K562 (cell line): ENCODE measurements at regions not wholly inside any gene's neighbourhood (a gene's known extent, or its start where the extent isn't known, plus 50 kb on each side); places are given as distances from the start of the nearest gene placed in this dataset.
A peak's percentile ranks its signal among the peaks of the same experiment; 100 is the strongest.

ENCODE experiments used
- DIDO1 ChIP-seq: fragments of 450-650 bp; IDR thresholded peaks from 2 replicates; pipeline ENCODE4 v1.6.1; 2016; ENCODE audit warnings: low read depth, missing biosample characterization, missing genetic modification characterization
- RBM39 ChIP-seq: fragments of 200-400 bp; formaldehyde crosslinking; optimal IDR thresholded peaks from 2 replicates; pipeline ENCODE3; 2018; ENCODE audit warnings: low read depth, low read length
- SMC3 ChIP-seq: conservative IDR thresholded peaks from 2 replicates; pipeline ENCODE4 v1.6.1; 2011; ENCODE audit warnings: low read depth, low read length, improper control_type of control experiment; ENCODE audit not compliant: insufficient read depth
- ZNF347 ChIP-seq: fragments of 450-650 bp; formaldehyde crosslinking; IDR thresholded peaks from 2 replicates; pipeline ENCODE4 v1.4.0; 2020; ENCODE audit warnings: low read depth, mild to moderate bottlenecking, moderate library complexity
- TF ChIP-seq, protein P1 (sequence below), 2 experiments: fragments of 450-650 bp; formaldehyde crosslinking in 1 of 2; IDR thresholded peaks; 2 replicates each; pipeline versions ENCODE4 v1.4.0 to v1.6.1; 2014 to 2020; ENCODE audit warnings: mild to moderate bottlenecking in 2 of 2, borderline replicate concordance in 1 of 2, low read depth in 1 of 2
- TF ChIP-seq, protein P2 (sequence below): fragments of 450-650 bp; IDR thresholded peaks from 2 replicates; pipeline ENCODE4 v1.6.1; 2016; ENCODE audit warnings: mild to moderate bottlenecking, moderate library complexity

DNA sequence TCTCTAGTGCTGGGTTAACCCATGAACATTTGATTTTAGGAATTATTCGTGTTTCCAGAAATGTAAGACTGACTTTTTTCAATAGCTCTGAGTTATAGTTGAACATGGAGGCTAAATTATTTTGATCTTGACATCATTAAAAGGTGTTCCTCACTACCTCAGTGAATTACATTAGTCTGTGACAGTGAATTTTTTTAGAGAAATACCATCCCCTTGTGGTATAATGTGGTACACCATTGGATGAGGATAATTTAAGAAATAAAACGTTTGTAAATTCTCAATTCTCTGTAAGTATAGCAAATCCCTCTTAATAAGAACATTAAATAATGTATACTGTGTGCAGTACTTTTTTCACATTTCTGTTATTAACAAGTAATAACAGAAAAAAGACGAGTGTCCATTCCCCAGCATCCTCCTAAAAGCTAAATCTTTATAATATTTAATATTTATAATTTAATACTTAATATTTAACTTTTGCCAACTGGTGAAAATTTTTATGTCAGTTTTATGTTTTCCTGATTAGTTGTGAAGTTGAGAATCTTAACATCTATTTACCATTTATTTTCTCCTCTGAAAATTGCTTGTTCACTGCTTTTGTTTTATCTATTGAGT is 70.3 kb upstream of the CWC22 start (continued):
- peak; percentile 41 for TF ChIP-seq SMC3
- TF ChIP-seq, protein P1, sequence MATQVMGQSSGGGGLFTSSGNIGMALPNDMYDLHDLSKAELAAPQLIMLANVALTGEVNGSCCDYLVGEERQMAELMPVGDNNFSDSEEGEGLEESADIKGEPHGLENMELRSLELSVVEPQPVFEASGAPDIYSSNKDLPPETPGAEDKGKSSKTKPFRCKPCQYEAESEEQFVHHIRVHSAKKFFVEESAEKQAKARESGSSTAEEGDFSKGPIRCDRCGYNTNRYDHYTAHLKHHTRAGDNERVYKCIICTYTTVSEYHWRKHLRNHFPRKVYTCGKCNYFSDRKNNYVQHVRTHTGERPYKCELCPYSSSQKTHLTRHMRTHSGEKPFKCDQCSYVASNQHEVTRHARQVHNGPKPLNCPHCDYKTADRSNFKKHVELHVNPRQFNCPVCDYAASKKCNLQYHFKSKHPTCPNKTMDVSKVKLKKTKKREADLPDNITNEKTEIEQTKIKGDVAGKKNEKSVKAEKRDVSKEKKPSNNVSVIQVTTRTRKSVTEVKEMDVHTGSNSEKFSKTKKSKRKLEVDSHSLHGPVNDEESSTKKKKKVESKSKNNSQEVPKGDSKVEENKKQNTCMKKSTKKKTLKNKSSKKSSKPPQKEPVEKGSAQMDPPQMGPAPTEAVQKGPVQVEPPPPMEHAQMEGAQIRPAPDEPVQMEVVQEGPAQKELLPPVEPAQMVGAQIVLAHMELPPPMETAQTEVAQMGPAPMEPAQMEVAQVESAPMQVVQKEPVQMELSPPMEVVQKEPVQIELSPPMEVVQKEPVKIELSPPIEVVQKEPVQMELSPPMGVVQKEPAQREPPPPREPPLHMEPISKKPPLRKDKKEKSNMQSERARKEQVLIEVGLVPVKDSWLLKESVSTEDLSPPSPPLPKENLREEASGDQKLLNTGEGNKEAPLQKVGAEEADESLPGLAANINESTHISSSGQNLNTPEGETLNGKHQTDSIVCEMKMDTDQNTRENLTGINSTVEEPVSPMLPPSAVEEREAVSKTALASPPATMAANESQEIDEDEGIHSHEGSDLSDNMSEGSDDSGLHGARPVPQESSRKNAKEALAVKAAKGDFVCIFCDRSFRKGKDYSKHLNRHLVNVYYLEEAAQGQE (IDR thresholded peaks at IDR 0.05; ENCODE audit: borderline replicate concordance), result peak; percentile 51; the same call in 1 of the 2 replicates
- TF ChIP-seq, protein P1 (CRISPR knock-in tag; IDR thresholded peaks at IDR 0.05; ENCODE audit: low read depth), result no peak
- TF ChIP-seq, protein P2, sequence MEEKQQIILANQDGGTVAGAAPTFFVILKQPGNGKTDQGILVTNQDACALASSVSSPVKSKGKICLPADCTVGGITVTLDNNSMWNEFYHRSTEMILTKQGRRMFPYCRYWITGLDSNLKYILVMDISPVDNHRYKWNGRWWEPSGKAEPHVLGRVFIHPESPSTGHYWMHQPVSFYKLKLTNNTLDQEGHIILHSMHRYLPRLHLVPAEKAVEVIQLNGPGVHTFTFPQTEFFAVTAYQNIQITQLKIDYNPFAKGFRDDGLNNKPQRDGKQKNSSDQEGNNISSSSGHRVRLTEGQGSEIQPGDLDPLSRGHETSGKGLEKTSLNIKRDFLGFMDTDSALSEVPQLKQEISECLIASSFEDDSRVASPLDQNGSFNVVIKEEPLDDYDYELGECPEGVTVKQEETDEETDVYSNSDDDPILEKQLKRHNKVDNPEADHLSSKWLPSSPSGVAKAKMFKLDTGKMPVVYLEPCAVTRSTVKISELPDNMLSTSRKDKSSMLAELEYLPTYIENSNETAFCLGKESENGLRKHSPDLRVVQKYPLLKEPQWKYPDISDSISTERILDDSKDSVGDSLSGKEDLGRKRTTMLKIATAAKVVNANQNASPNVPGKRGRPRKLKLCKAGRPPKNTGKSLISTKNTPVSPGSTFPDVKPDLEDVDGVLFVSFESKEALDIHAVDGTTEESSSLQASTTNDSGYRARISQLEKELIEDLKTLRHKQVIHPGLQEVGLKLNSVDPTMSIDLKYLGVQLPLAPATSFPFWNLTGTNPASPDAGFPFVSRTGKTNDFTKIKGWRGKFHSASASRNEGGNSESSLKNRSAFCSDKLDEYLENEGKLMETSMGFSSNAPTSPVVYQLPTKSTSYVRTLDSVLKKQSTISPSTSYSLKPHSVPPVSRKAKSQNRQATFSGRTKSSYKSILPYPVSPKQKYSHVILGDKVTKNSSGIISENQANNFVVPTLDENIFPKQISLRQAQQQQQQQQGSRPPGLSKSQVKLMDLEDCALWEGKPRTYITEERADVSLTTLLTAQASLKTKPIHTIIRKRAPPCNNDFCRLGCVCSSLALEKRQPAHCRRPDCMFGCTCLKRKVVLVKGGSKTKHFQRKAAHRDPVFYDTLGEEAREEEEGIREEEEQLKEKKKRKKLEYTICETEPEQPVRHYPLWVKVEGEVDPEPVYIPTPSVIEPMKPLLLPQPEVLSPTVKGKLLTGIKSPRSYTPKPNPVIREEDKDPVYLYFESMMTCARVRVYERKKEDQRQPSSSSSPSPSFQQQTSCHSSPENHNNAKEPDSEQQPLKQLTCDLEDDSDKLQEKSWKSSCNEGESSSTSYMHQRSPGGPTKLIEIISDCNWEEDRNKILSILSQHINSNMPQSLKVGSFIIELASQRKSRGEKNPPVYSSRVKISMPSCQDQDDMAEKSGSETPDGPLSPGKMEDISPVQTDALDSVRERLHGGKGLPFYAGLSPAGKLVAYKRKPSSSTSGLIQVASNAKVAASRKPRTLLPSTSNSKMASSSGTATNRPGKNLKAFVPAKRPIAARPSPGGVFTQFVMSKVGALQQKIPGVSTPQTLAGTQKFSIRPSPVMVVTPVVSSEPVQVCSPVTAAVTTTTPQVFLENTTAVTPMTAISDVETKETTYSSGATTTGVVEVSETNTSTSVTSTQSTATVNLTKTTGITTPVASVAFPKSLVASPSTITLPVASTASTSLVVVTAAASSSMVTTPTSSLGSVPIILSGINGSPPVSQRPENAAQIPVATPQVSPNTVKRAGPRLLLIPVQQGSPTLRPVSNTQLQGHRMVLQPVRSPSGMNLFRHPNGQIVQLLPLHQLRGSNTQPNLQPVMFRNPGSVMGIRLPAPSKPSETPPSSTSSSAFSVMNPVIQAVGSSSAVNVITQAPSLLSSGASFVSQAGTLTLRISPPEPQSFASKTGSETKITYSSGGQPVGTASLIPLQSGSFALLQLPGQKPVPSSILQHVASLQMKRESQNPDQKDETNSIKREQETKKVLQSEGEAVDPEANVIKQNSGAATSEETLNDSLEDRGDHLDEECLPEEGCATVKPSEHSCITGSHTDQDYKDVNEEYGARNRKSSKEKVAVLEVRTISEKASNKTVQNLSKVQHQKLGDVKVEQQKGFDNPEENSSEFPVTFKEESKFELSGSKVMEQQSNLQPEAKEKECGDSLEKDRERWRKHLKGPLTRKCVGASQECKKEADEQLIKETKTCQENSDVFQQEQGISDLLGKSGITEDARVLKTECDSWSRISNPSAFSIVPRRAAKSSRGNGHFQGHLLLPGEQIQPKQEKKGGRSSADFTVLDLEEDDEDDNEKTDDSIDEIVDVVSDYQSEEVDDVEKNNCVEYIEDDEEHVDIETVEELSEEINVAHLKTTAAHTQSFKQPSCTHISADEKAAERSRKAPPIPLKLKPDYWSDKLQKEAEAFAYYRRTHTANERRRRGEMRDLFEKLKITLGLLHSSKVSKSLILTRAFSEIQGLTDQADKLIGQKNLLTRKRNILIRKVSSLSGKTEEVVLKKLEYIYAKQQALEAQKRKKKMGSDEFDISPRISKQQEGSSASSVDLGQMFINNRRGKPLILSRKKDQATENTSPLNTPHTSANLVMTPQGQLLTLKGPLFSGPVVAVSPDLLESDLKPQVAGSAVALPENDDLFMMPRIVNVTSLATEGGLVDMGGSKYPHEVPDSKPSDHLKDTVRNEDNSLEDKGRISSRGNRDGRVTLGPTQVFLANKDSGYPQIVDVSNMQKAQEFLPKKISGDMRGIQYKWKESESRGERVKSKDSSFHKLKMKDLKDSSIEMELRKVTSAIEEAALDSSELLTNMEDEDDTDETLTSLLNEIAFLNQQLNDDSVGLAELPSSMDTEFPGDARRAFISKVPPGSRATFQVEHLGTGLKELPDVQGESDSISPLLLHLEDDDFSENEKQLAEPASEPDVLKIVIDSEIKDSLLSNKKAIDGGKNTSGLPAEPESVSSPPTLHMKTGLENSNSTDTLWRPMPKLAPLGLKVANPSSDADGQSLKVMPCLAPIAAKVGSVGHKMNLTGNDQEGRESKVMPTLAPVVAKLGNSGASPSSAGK, result no peak
- no peak for TF ChIP-seq DIDO1 (tag)
- no peak for TF ChIP-seq ZNF347 (CRISPR knock-in tag)
- no peak for TF ChIP-seq RBM39
